Erythroblast (primary cell): ENCODE measurements at regions not wholly inside any gene's neighbourhood (a gene's known extent, or its start where the extent isn't known, plus 50 kb on each side); places are given as distances from the start of the nearest gene placed in this dataset.

Experiments
- GATA1 ChIP-seq: IDR thresholded peaks from 2 replicates; pipeline ENCODE4 v1.6.1; 2011; ENCODE audit warnings: low read depth, mild to moderate bottlenecking, control low read depth, low read length, moderate library complexity
- POLR2A ChIP-seq: IDR thresholded peaks from 2 replicates; pipeline ENCODE4 v1.6.1; 2011; ENCODE audit warnings: mild to moderate bottlenecking, low read length

GRCh38 chr5:129358069-129358468 is 102.0 kb upstream of the ADAMTS19 start:
- TF ChIP-seq POLR2A: no peak
- TF ChIP-seq GATA1: no peak
